GM19035 (cell line): ENCODE measurements at regions not wholly inside any gene's neighbourhood (a gene's known extent, or its start where the extent isn't known, plus 50 kb on each side); places are given as distances from the start of the nearest gene placed in this dataset.

Experiments
- ATAC-seq: cut with Tn5 transposase; IDR thresholded peaks from one replicate; pipeline ENCODE4 v1.9.1; 2021; ENCODE audit not compliant: unreplicated experiment

DNA sequence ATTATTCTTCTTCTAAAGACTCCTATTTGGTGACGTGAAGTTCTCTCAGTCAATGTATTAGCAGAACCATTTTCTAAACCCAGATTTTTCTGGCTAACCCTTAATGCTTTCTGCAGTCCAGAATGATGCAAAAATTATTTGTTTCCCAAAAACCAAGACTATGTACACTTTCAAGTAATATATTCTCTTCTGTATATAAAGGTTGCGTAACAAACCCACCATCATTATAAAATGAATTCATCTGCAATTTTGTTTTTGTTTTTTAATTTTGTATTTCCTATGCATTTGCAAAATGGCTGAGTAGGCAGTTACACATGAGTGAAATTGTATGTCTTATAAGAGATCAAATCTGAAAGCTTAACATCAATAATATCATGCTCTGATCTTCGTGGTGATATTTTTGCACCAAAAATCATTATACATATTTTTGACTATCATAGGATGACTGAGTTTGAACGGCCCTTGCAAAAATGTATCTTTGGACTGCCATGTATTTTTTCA, 593.6 kb downstream of the ZIC1 start:
- no peak for ATAC-seq

DNA sequence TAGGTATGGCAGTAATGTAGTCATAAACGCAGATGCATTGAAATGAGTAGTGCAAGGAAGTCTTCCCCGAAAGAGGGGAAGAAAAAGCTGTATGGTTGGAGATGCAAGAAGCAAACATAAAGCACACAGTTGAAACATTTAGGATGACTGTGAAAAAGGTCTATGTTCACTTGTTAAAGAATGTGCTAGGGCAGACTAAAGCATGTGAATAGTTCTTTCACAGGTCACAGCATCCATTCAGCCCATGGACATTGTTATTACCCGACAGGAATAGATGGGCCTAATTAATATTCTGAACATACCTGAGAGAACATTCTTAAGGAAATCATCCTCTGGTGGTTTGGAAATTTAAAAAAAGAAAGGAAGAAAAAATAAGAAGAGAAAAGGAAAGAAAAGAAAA, 595.2 kb downstream of the ZIC1 start:
- no peak for ATAC-seq

DNA sequence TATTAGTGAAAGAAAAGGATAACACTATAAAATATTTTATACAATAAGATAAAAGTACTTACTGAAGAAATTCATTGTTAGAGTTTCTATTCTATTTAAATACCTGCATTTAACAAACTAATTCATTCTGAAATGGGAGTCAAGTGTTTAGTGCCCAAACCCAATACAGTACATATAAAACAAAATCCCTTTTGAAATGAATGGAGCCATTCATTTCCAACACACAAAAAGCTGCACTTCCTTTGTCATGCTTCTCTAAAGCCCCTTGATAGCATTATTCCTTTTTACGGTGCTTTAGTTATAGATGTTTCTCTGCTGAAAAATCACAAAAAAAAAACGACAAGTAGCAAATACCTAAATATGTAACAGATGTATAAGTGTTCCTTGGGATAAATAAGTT, 596.3 kb downstream of the ZIC1 start:
- no peak for ATAC-seq

DNA sequence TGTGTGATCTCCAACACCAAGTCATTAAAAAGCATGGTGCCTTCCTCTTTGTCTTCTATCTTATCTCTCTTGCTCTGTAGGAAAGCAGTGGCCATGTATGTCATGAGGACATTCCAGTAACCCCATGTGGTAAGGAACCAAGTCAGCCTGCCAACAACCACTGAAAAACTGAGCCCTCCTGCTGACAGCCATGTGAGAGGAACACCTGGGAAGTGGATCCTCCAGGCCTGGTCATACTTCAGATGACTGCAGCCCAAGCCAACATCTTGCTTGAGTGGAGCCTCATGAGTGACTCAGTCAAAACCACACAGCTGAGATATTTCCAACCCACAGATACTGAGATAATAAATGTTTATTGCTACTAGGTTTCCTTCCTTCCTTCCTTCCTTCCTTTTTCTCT, 597.3 kb downstream of the ZIC1 start:
- no peak for ATAC-seq

DNA sequence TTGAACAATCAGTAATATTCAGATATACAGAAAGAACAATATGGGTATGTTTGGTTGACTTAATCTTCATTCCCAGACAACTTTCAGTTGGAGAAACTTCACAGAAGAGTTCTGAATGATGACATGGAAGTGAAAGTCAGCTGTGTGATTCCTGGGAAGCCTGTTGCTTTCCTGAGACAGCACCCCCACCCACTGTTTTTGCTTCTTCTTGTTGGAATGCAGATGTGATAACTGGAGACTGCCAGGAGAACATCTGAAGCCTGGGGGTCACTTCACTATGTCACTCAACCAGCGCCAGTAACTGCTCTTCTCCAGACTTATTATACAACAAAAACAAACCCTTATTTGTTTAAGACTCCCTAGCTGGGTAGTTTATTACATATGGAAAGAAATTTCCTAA, 599.4 kb downstream of the ZIC1 start:
- ATAC-seq: no peak

DNA sequence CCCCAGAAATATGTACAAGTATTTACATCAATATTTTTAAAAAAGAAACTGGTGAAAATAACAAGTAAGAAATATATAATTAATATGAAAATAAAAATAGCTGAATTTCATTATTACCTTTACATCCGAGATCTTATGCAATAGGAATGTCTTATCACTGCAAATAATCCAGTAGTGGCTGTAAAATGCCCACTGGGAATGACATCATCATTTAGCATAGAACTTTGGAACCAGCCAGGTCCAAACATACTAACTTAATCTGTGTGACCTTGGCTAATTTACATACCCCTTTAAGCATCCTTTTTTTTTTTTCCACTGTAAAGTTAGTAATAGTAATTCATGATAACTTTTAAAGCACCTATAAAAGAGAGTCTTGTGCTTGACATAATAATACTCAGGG, 611.7 kb downstream of the ZIC1 start:
- ATAC-seq: no peak

DNA sequence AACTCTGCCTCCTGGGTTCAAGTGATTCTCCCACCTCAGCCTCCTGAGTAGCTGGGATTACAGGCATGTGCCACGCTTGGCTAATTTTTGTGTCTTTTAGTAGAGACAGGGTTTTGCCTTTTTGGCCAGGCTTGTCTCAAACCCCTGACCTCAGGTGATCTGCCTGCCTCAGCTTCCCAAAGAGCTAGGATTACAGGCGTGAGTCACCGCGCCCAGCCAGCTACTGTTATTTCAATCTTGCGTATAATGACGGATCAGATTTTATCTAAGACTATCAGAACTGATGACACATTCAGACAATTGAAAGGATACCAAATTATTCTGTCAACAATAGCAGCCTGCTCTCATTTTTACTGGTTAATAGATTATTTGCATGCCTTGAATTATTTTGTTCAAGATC, 612.2 kb downstream of the ZIC1 start:
- ATAC-seq: no peak

DNA sequence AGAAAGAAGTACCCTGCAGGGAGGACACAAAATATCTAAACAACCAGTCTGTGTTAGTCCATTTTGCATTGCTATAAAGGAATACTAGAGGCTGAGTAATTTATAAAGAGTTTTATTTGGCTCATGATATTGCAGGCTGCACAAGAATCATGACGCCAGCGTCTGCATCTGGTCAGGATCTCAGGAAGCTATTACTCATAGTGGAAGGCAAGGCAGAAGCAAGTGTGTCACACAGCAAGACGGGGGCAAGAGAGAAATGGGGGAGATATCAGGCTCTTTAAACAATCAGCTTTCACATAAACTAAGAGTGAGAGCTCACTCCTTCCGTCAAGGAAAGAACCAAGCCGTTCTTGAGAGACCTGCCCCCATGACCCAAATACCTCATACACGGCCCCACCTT, 614.8 kb downstream of the ZIC1 start:
- ATAC-seq: no peak

DNA sequence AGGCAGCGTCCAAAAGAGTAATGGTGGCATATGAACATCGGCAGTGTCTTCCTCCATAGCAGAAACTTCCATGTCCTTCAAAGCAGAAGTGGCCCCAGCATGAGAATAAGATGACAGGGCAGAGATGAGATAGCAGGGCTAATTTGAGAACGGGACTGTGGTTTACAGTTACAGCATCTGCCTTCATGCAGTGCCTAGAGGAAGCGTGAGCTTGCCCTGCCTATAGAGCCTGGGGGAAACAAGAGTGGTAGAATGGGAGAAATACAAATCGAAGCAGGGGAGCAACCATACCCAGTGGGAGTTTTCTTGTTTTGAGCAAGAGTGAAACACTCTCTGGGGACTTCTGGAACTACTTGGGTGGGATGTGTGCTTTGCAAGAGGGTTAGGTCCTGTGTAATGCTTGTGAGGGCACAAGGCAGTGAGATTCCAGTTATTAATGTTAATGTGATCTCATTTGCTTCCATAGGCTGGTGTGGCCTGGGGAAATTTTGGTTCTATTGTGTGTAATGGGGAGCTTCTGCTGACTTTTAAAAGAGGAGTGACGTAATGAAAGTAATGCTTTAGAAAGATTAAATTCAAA, 616.9 kb downstream of the ZIC1 start:
- ATAC-seq: no peak

DNA sequence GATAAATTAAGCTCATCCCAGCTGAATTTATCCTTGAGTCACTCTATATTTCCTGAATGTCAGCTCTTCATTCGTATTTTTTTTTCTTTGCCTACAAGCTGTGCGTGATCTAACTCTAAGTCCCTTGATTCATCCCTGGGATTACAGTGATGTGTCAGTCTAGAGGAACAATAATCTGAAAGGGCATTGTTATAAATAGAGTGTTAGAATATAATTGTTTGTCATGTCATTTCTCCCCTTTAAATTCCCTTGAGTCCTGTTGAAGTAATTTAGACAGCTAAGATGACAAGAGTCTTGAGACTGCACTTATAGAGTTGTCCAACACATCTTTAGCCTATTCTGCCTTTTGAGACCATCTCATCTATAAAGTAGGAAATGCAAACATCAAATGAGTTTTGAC, 621.8 kb downstream of the ZIC1 start:
- no peak for ATAC-seq

DNA sequence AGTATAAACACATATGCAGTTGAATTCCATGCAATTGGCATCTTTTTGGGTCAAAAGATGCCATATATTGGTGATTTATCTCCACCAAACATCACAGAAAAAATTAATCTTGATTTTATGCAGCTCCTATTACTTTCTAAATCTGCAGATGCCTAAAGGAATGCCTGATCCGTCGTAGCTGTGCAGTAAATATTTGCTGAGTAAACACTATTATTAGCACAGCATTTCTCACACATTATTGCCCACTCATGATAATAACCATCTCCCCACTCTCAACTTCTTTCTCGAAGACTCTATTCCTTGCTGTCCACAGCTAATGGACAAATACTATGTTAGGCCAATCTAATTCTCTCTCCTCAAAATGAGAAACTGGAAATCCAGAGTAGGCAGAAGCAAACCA, 625.2 kb downstream of the ZIC1 start:
- ATAC-seq: no peak

DNA sequence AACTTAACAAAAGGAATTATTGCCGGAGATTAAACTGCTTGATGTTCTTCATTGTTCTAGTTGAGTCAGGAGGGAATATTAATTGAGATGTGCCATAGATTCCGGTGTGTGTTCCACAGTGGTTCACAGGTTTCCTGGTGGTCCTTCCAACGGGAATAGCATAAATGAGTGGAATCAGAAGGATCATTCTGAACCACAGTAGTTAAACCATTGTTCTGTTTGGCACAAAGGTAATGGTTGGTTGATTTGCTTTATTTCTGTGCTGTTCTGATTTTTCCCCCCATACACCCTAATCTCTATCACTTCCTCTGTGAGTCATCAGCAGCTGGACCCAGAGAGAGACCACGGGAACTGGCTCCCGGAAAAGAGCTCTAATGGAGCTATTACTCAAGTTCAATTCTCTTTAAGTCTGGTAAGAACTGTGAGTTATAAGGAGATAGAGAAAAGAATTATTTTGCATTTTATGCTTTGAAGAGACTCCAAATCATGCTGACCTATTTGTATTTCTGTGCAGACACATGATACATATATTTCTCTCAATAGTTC, 627.2 kb downstream of the ZIC1 start:
- no peak for ATAC-seq

DNA sequence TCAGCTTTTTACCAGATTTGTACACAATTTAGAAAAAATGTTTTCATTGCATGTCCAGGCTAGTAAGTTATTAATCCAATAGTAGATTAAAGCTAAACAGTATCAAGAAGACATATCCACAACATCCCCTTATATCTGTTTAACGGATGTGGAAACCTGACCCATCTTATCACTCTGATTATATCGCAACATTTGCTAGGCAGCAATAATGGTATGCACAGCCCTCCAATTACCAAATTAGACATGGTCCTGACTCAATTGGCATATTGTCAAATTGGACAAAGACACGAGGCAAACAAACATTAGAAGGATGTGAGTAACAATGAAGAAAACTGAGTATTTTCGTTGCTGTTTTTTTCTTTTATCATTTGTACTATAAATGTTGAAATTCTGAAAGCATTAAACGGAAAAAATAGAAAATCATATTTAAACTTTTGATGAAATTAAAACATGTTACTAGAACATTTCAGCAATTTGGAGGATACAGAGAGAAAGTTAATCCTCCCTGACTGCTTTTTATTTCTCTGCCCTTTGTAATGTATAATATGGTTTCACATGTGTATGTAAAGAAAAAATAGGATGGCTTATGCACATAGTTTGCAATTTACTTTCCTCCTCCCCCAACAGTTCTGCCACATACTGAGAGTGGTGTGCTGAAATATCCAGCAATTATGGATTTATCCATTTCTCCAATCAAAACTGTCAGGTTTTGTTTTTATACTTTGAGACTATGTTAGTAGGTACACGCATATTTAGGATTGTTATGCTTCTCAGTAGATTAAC, 633.7 kb downstream of the ZIC1 start:
- no peak for ATAC-seq

DNA sequence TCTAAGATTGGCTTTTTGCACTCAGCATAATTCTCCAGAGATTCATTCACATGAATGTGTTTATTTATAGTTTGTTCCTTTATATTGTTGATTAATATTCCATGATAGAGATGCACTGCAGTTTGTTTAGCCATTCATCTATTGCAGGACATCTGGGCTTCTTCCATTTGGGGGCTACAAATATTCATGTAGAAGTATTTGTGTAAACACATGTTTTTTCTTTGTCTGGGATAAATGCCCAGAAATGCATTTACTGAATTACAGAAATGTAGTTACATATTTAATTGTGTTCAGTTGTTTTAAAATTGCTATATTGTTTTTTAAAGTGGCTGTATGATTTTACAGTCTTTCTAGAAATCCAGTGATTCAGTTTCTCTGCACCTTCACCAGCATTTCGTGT, 635.0 kb downstream of the ZIC1 start:
- no peak for ATAC-seq

DNA sequence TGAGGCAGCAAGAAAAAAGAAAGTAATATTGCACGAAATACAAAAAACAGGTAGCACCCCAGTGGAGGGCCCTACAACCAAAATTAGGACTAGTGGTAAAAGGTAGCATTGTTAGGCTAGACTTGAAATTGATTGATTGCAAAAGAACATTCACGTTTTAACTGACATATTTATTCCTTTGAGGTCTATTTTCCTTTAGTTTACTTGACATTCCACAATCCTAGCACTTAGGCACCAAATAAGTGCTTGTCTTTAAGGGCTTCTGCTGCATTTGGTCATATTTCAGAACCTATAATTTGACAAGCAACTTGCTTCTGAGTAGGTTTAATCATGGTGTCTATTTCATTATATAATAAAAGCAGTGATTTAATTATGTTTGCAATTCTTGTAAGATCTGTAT, 642.7 kb upstream of the AGTR1 start:
- no peak for ATAC-seq

DNA sequence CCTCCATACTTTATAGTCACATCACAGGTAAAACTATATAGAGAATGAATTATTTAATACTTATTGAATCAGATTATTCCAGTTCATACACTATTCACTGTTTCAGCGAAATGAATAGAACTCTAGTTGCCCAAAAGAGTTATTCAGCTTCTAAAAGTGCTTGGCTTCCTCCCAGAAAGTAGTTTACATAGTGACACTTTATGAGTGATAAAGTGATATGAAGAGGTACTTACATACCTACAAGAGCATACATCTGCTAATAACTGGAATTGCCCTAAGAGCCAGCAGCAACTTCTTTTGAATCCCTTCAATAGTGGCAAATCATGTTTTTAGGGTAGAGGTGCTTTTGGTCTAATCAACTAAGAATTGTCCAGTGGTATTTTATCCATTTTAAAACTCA, 635.1 kb upstream of the AGTR1 start:
- no peak for ATAC-seq

DNA sequence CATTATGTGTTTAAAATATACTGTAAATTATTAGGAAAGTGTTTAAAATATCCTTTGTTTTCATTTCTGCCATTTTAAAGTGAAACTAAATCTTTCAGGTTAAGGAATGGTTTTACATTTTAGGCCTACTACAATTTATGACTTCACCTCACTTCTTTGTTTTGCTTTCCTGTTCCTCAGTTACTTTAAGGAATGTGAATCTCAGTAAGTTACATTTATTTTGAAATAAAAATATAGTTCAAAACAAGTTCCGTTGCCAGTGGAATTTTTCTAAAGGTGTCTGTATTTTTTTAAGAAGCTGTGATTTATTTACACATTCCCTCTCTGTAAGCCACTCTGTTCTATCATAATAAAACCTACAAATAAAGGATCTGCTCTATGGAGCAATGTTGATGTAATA, 630.9 kb upstream of the AGTR1 start:
- ATAC-seq: no peak

DNA sequence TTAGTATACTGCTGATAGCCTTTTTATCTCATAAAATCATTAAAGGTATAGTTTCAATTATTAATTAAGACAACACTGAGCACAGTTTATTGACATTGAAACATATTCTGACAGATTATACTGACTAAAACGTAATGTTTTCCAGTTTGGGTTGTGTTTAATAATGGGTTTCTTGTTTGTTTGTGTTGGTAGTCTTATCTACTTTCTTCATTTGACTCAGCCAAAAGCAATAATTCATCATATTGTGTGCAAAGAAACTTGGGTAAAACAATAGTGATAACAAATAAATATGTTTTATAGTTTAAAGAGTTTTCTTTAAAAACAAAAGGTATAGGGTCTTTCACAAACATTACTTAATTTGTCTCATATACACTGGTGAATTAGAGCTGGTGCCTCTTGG, 629.2 kb upstream of the AGTR1 start:
- no peak for ATAC-seq

DNA sequence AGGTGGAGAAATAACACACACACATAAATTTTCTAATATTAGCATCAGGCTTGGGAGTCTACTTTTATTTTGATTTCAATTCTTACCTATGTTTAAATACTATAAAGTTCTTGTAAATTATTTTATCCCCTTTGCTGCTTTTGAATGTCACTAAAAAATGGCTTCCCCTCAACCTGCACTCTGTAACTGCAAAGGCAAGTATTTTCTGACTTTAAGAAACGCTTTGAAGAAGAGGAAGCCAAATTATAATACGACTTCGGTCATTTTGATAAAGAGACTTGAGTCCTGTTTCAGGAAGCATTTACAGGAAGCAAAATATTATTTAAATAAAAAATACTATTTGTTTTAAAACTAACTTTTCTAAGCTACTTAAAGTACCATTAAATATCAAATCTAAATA, 627.7 kb upstream of the AGTR1 start:
- no peak for ATAC-seq

DNA sequence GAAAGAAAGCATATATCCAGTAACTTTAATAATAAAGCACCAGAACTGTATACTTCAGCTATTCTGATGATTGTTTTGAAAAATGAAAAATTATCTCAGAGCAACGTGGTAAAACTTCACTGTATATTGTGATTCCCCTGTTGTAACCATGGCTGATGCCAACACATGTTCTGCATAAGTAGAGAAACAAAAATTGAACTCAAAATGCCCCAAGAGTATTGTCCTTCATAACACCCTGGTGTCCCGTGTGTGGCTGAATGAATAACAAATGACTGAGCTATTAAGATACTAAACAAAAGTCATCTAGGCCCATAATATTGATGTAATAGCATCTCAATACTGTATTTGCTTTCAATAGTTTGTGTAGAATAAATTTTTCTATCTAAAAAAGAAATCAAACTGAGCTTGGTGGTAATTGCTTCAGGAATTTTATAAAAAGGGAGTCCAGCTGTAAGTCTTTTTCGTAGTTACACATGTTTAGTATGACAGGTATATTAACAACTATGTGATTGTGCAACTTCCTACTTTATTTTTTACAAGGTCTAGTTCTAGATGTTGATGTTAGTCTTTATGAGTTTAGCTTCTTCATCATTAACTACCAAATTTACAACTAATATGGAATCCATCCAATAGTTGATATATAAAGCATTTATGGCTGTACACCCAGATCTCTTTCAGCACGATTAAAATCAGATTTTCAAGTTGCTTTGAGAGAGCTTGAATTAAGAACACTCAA, 623.8 kb upstream of the AGTR1 start:
- ATAC-seq: no peak

DNA sequence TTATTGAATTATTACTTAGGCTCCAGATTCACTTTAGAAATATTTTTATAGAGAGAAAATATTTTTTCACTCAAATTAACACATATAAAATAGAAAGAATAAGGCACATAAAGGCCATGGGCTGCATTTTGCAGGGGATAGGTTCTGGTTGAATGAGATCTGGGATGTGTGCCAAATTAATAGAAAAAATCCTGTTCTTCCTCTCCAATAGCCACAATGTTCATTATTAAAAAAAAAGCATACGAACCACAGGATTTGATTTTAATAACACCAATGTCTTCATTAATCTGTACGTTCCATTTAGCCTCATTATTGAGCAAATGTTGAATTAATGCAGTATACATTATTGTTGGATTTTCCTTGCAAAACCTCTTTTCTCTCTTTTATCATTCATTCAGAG, 622.8 kb upstream of the AGTR1 start:
- ATAC-seq: no peak
